Stimulated activated CD4-positive, alpha-beta T cell treated with anti-CD3 and anti-CD28 coated beads, Interleukin-15, amount 100 ng/mL, for 1 hour (primary cell): ENCODE measurements at regions not wholly inside any gene's neighbourhood (a gene's known extent, or its start where the extent isn't known, plus 50 kb on each side); places are given as distances from the start of the nearest gene placed in this dataset.

Source experiments
- DNase-seq, 2 donors: peaks; one replicate each; pipeline ENCODE4 v3.0.0-alpha.2; 2020; ENCODE audit warnings: low read depth in 1 of 2, low spot score in 1 of 2

GRCh38 chr10:4691301-4691700 lies 134.7 kb upstream of the AKR1E2 start:
- no peak for DNase-seq

GRCh38 chr10:4688601-4689000 lies 137.4 kb upstream of the AKR1E2 start:
- no peak for DNase-seq

- DNase-seq = no peak
Measured at GRCh38 chr10:4688168-4688567, 137.8 kb upstream of the AKR1E2 start.

GRCh38 chr10:4687397-4687796 lies 138.6 kb upstream of the AKR1E2 start:
- DNase-seq = no peak

- DNase-seq = no peak
Measured at GRCh38 chr10:4686644-4686996, 139.4 kb upstream of the AKR1E2 start.

GRCh38 chr10:4685904-4686643 lies 139.9 kb upstream of the AKR1E2 start:
- DNase-seq = no peak

GRCh38 chr10:4685491-4685890 lies 140.5 kb upstream of the AKR1E2 start:
- no peak for DNase-seq

- DNase-seq = no peak
Measured at GRCh38 chr10:4684434-4684833, 141.6 kb upstream of the AKR1E2 start.

- no peak for DNase-seq
Measured at GRCh38 chr10:4683838-4684237, 142.2 kb upstream of the AKR1E2 start.

GRCh38 chr10:4683137-4683536 lies 142.9 kb upstream of the AKR1E2 start:
- DNase-seq = no peak

- no peak for DNase-seq
Measured at GRCh38 chr10:4678951-4679671, 146.9 kb upstream of the AKR1E2 start.

- DNase-seq = no peak
Measured at GRCh38 chr10:4678023-4678950, 147.7 kb upstream of the AKR1E2 start.

- no peak for DNase-seq
Measured at GRCh38 chr10:4677296-4678021, 148.5 kb upstream of the AKR1E2 start.

GRCh38 chr10:4676566-4676965 lies 149.4 kb upstream of the AKR1E2 start:
- DNase-seq = no peak

- DNase-seq = no peak
Measured at GRCh38 chr10:4675808-4676207, 150.2 kb upstream of the AKR1E2 start.

GRCh38 chr10:4673279-4674040 lies 152.5 kb upstream of the AKR1E2 start:
- DNase-seq = no peak

GRCh38 chr10:4672201-4672600 lies 153.8 kb upstream of the AKR1E2 start:
- no peak for DNase-seq

- DNase-seq = no peak
Measured at GRCh38 chr10:4671451-4672145, 154.4 kb upstream of the AKR1E2 start.

GRCh38 chr10:4670737-4671136 lies 155.3 kb upstream of the AKR1E2 start:
- DNase-seq = no peak

GRCh38 chr10:4669585-4669984 lies 156.4 kb upstream of the AKR1E2 start:
- no peak for DNase-seq
